Neural cell (in vitro differentiated cells): ENCODE measurements at regions not wholly inside any gene's neighbourhood (a gene's known extent, or its start where the extent isn't known, plus 50 kb on each side); places are given as distances from the start of the nearest gene placed in this dataset.
"Not testable (repeated sequence)": the region's sequence is repeated elsewhere in the genome, so short reads cannot be mapped to it uniquely, and the experiment has no call there.

ENCODE experiments used
- H2AFZ ChIP-seq: fragments of 200-600, 300-800 bp; sonication (generic), shearing (Covaris generic); 2 replicates; pipeline ENCODE4 v1.6.0; 2014; ENCODE audit warnings: low read depth, mild to moderate bottlenecking, antibody characterized with exemption, low read length, moderate library complexity
- H3F3A ChIP-seq: fragments of 200-600 bp; shearing (Covaris generic); 2 replicates; pipeline ENCODE4 v1.6.1; 2016; ENCODE audit warnings: mild to moderate bottlenecking, moderate library complexity, mixed read lengths, antibody characterized with exemption, low read length; ENCODE audit not compliant: insufficient read depth, poor library complexity, severe bottlenecking
- H3K27ac ChIP-seq: fragments of 200-600, 300-800 bp; sonication (generic), shearing (Covaris generic); 2 replicates; pipeline ENCODE4 v1.5.1; 2014; ENCODE audit warnings: mild to moderate bottlenecking, low read length, moderate library complexity
- H3K27me3 ChIP-seq: fragments of 300-800, 200-600 bp; sonication (generic), shearing (Covaris generic); 2 replicates; pipeline ENCODE4 v1.6.0; 2014; ENCODE audit warnings: mild to moderate bottlenecking, low read depth, low read length, moderate library complexity; ENCODE audit not compliant: insufficient read depth
- H3K36me3 ChIP-seq: fragments of 300-800, 200-600 bp; sonication (generic), shearing (Covaris generic); 2 replicates; pipeline ENCODE4 v1.5.1; 2014; ENCODE audit warnings: mild to moderate bottlenecking, antibody characterized with exemption, low read length, moderate library complexity; ENCODE audit not compliant: insufficient read depth
- H3K4me2 ChIP-seq: fragments of 300-800, 200-600 bp; sonication (generic), shearing (Covaris generic); 2 replicates; pipeline ENCODE4 v1.6.0; 2014; ENCODE audit warnings: mild to moderate bottlenecking, low read length
- H3K4me3 ChIP-seq: fragments of 300-800, 200-600 bp; sonication (generic), shearing (Covaris generic); 2 replicates; pipeline ENCODE4 v1.5.1; 2014; ENCODE audit warnings: mild to moderate bottlenecking, low read length, moderate library complexity
- H3K79me2 ChIP-seq: fragments of 200-600 bp; shearing (Covaris generic); replicated peaks from 2 replicates; pipeline ENCODE4 v1.6.0; 2014; ENCODE audit warnings: mild to moderate bottlenecking, low read length, moderate library complexity; ENCODE audit not compliant: insufficient read depth
- H3K9ac ChIP-seq: fragments of 300-800, 200-600 bp; sonication (generic), shearing (Covaris generic); 2 replicates; pipeline ENCODE4 v1.6.1; 2016; ENCODE audit warnings: mild to moderate bottlenecking, low read length, mixed read lengths
- H3K9me2 ChIP-seq: fragments of 200-600 bp; shearing (Covaris generic); 2 replicates; pipeline ENCODE4 v1.6.1; 2016; ENCODE audit warnings: mild to moderate bottlenecking, low read length, mixed read lengths; ENCODE audit not compliant: insufficient read depth
- H3K9me3 ChIP-seq: fragments of 200-600, 300-800 bp; sonication (generic), shearing (Covaris generic); 2 replicates; pipeline ENCODE4 v1.6.1; 2016; ENCODE audit warnings: mild to moderate bottlenecking, mixed run types, low read length, moderate library complexity, mixed read lengths
- H4K20me1 ChIP-seq: fragments of 200-600 bp; shearing (Covaris generic); 2 replicates; pipeline ENCODE4 v1.6.1; 2016; ENCODE audit warnings: mild to moderate bottlenecking, mixed run types; ENCODE audit not compliant: insufficient read depth
- CTCF ChIP-seq: fragments of 450-650 bp; IDR thresholded peaks from 2 replicates; pipeline ENCODE4 v1.5.1; 2014; ENCODE audit warnings: antibody characterized with exemption, mild to moderate bottlenecking, moderate library complexity; ENCODE audit not compliant: poor library complexity, severe bottlenecking
- EP300 ChIP-seq: fragments of 450-650 bp; conservative IDR thresholded peaks from 2 replicates; pipeline ENCODE4 v1.6.1; 2014; ENCODE audit warnings: antibody characterized with exemption, mild to moderate bottlenecking, moderate library complexity; ENCODE audit not compliant: poor library complexity, severe bottlenecking
- EZH2 ChIP-seq: fragments of 200-600, 300-800 bp; shearing (Covaris generic), sonication (generic); IDR thresholded peaks from 2 replicates; pipeline ENCODE4 v1.6.1; 2014; ENCODE audit warnings: antibody characterized with exemption, low read length, borderline replicate concordance, mild to moderate bottlenecking; ENCODE audit not compliant: insufficient read depth, poor library complexity, severe bottlenecking
- MXI1 ChIP-seq: fragments of 450-650 bp; conservative IDR thresholded peaks from 2 replicates; pipeline ENCODE4 v1.6.1; 2014; ENCODE audit warnings: antibody characterized with exemption, mild to moderate bottlenecking; ENCODE audit not compliant: poor library complexity, severe bottlenecking
- POLR2AphosphoS5 ChIP-seq: IDR thresholded peaks from 2 replicates; pipeline ENCODE4 v1.6.1; 2012
- RAD21 ChIP-seq: fragments of 450-650 bp; conservative IDR thresholded peaks from 2 replicates; pipeline ENCODE4 v1.6.1; 2014; ENCODE audit warnings: antibody characterized with exemption, mild to moderate bottlenecking, moderate library complexity
- REST ChIP-seq: IDR thresholded peaks from 2 replicates; pipeline ENCODE4 v1.6.1; 2012; ENCODE audit warnings: borderline replicate concordance
- SMC3 ChIP-seq: fragments of 450-650 bp; conservative IDR thresholded peaks from 2 replicates; pipeline ENCODE4 v1.6.1; 2014; ENCODE audit warnings: antibody characterized with exemption, mild to moderate bottlenecking, moderate library complexity; ENCODE audit not compliant: poor library complexity
- TAF1 ChIP-seq: IDR thresholded peaks from 2 replicates; pipeline ENCODE4 v1.6.1; 2012; ENCODE audit warnings: low read depth

- Histone ChIP-seq H3K27ac (no peak overlapping the region), H3K79me2 (no peaks in the 10 kb centered on the region), H3K4me3 (no peak overlapping the region), H3K4me2 (no peak overlapping the region), H3F3A (no peaks in the 10 kb centered on the region), H3K27me3 (no peaks in the 10 kb centered on the region), H3K36me3 (no peaks in the 10 kb centered on the region), H4K20me1 (no peaks in the 10 kb centered on the region), H2AFZ (no peak overlapping the region), H3K9me3 (no peaks in the 10 kb centered on the region), H3K9ac (no peak overlapping the region), H3K9me2 (no peaks in the 10 kb centered on the region)
- TF ChIP-seq REST, result no peak
- TF ChIP-seq CTCF, result no peak
- TF ChIP-seq SMC3, result no peak
- TF ChIP-seq POLR2AphosphoS5, result no peak
- TF ChIP-seq TAF1, result no peak
- TF ChIP-seq EZH2, result no peak
- no peak for TF ChIP-seq MXI1
- TF ChIP-seq EP300, result no peak
- no peak for TF ChIP-seq RAD21
Measured at GRCh38 chrY:7654985-7655384, 743.4 kb upstream of the AMELY start.

DNA sequence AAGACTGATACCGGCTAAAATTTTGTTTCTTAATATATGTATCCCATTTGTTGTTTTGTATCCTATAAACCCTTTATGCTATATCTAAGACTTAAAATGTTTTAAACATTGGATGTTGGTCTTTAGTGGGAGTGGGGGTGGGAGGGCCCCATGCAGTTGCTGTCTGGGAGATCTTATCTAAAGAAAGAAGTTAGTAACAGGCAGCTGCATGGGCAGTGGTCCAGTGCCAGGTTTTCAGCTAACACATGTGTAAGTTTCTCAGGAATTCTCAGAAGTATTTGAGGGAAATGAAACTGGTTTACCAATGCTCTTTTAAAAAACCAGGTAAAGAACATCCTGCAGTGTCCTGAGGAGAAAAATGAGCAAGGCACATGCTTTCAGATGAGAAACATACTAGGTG is 738.3 kb upstream of the AMELY start:
- H3K9me2 ChIP-seq, H4K20me1 ChIP-seq, H3K36me3 ChIP-seq, H3K27me3 ChIP-seq, H3K4me3 ChIP-seq, H2AFZ ChIP-seq, H3K79me2 ChIP-seq, H3K27ac ChIP-seq, H3K9me3 ChIP-seq, H3F3A ChIP-seq, H3K9ac ChIP-seq, H3K4me2 ChIP-seq: not testable (repeated sequence)
